Skeletal muscle tissue (tissue), 3 donors: ENCODE measurements at regions not wholly inside any gene's neighbourhood (a gene's known extent, or its start where the extent isn't known, plus 50 kb on each side); places are given as distances from the start of the nearest gene placed in this dataset.

Source experiments
- H3K27ac ChIP-seq: one replicate; pipeline ENCODE4 v1.7.0; 2013; ENCODE audit warnings: mild to moderate bottlenecking, low read depth, low read length, inconsistent platforms
- H3K27me3 ChIP-seq, 3 donors: one replicate each; pipeline ENCODE4 v1.7.0; 2013; ENCODE audit warnings: low read length in 3 of 3; ENCODE audit not compliant: control insufficient read depth in 3 of 3, insufficient read depth in 3 of 3
- H3K36me3 ChIP-seq, 3 donors: one replicate each; pipeline ENCODE4 v1.7.0; 2013; ENCODE audit warnings: low read length in 3 of 3; ENCODE audit not compliant: control insufficient read depth in 3 of 3, insufficient read depth in 3 of 3
- H3K4me1 ChIP-seq, 3 donors: one replicate each; pipeline ENCODE4 v1.7.0; 2013; ENCODE audit warnings: low read length in 3 of 3, mild to moderate bottlenecking in 3 of 3; ENCODE audit not compliant: control insufficient read depth in 3 of 3, insufficient read depth in 3 of 3
- H3K4me3 ChIP-seq, 3 donors: one replicate each; pipeline ENCODE4 v1.7.0; 2013; ENCODE audit warnings: low read length in 3 of 3
- H3K9ac ChIP-seq, 3 donors: one replicate each; pipeline ENCODE4 v1.7.0; 2013; ENCODE audit warnings: low read length in 3 of 3, mild to moderate bottlenecking in 3 of 3, moderate library complexity in 2 of 3, low read depth in 1 of 3
- H3K9me3 ChIP-seq, 3 donors: one replicate each; pipeline ENCODE4 v1.7.0; 2013; ENCODE audit warnings: low read length in 3 of 3; ENCODE audit not compliant: control insufficient read depth in 3 of 3
- donor health status: Osteomylitis.

GRCh38 chr4:63841266-63841665 lies 568.0 kb downstream of the TECRL start:
- Histone ChIP-seq H3K9me3 (no peaks in the 10 kb centered on the region), H3K27me3 (no peaks in the 10 kb centered on the region), H3K9ac (no peak overlapping the region), H3K36me3 (no peaks in the 10 kb centered on the region), H3K4me1 (no peaks in the 10 kb centered on the region), H3K27ac (no peak overlapping the region), H3K4me3 (no peak overlapping the region)

- Histone ChIP-seq H3K9me3 (no peaks in the 10 kb centered on the region), H3K27me3 (no peaks in the 10 kb centered on the region), H3K36me3 (no peaks in the 10 kb centered on the region), H3K4me1 (no peaks in the 10 kb centered on the region), H3K4me3 (no peak overlapping the region), H3K27ac (no peak overlapping the region), H3K9ac (no peak overlapping the region)
Measured at GRCh38 chr4:63831590-63832155, 577.6 kb downstream of the TECRL start.

DNA sequence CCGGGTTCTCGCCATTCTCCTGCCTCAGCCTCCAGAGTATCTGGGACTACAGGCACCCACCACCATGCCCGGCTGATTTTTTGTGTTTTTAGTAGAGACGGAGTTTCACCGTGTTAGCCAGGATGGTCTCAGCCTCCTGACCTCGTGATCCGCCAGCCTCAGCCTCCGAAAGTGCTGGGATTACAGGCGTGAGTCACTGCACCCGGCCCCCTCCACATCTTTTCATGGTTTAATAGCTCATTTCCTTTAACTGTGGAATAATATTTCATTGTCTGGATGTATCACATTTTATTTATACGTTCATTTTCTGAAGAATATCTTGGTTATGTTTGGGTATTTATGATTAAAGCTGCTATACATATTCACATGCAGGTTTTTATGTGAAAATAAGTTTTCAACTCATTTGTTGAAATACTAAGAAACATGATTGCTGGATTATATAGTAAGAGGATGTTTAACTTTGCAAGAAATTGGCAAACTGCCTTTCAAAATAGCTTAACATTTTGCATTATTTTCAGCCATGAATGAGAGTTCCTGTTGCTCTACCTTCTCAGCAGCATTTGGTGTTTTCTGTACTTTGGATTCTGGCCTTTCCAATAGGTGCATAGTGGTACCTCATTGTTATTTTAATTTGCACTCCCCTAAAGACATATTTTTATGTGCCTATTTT lies 591.9 kb downstream of the TECRL start:
- H3K27me3 ChIP-seq = no peaks in the 10 kb centered on the region
- no peaks in the 10 kb centered on the region for H3K36me3 ChIP-seq
- H3K27ac ChIP-seq = no peak overlapping the region
- H3K9me3 ChIP-seq = no peaks in the 10 kb centered on the region
- H3K9ac ChIP-seq = no peak overlapping the region
- no peak overlapping the region for H3K4me3 ChIP-seq
- no peaks in the 10 kb centered on the region for H3K4me1 ChIP-seq

DNA sequence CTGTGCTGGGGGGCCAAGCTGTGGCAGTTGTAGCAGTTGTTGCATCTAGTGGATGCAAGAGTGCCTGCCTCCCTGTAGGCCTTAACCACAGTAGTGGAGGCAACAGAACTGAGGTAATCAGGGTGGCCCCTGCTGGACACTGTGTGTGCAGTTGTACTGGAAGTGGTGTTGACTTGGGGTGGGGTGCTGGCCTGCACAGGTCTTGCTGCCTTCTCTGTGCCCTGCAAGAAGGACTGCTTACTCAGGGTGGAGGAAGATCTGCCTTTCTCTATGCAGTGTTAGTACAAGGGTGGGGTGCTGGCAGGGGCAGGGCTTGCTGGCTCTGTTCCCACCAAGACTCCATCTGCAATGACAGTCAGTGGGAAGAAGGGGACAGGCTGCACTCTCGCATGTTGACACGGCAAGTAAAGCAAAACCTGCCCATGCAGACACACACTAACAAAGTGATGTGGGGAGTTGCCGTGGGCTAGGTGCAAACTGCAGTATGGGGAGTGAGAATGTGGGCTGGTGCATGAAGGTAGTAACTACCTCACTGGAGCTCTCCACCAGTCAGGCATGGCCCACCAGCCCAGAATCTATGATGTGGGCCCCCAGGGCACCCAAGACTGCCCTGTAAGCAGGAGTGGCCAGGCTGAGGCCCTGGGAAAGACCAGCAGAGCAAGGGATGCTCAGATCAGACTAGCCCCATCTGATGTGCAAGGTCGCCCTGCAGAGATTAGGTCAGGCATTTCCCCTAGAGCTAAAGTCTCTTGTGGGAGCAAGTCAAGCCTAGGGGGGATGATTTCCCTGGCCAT lies 594.9 kb downstream of the TECRL start:
- no peaks in the 10 kb centered on the region for H3K9me3 ChIP-seq
- no peaks in the 10 kb centered on the region for H3K27me3 ChIP-seq
- H3K36me3 ChIP-seq = no peaks in the 10 kb centered on the region
- H3K9ac ChIP-seq = no peak overlapping the region
- H3K4me1 ChIP-seq = no peaks in the 10 kb centered on the region
- no peak overlapping the region for H3K4me3 ChIP-seq
- H3K27ac ChIP-seq = no peak overlapping the region

DNA sequence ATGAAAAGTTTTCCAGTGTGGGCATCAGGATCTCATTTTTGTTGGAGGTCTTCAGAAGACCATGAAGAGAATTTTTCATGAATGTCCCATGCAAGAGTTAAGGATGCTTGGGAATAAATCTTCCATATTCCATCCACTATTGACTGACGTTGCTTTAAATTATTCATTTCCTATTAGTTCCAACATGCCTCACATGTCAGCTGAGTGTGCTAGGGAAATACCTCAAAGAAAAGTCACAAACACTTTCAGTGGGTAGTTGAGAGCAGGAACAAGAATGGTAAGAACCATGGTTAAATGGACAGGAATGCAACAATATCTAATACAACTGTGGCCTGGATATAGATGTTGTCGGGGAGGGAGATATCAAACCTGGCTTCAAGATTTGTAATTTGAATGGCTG lies 610.1 kb downstream of the TECRL start:
- Histone ChIP-seq H3K4me3 (no peak overlapping the region), H3K4me1 (no peaks in the 10 kb centered on the region), H3K27ac (no peak overlapping the region), H3K9ac (no peak overlapping the region), H3K9me3 (no peaks in the 10 kb centered on the region), H3K27me3 (no peaks in the 10 kb centered on the region), H3K36me3 (no peaks in the 10 kb centered on the region)

DNA sequence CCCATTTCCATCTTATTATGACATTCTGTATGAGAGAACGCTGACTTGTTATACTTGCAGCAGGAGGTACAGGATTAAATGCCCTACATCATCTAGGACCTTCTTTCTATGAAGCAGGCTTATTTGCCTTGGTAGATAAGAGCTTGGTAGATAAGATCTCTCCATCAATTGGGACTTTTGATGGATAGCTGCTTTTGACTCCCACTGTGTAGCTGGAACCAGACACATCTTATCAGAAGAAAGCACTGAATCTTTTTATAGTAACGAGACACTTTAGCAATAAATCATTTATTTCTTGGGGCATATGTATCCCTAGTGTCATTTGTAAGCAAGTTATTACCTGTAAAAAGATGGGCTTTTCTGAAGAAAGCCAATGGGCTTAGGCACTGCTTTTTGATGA lies 613.9 kb downstream of the TECRL start:
- no peaks in the 10 kb centered on the region for H3K27me3 ChIP-seq
- no peak overlapping the region for H3K9ac ChIP-seq
- no peaks in the 10 kb centered on the region for H3K9me3 ChIP-seq
- H3K4me3 ChIP-seq = no peak overlapping the region
- H3K4me1 ChIP-seq = no peaks in the 10 kb centered on the region
- H3K36me3 ChIP-seq = no peaks in the 10 kb centered on the region
- no peak overlapping the region for H3K27ac ChIP-seq

DNA sequence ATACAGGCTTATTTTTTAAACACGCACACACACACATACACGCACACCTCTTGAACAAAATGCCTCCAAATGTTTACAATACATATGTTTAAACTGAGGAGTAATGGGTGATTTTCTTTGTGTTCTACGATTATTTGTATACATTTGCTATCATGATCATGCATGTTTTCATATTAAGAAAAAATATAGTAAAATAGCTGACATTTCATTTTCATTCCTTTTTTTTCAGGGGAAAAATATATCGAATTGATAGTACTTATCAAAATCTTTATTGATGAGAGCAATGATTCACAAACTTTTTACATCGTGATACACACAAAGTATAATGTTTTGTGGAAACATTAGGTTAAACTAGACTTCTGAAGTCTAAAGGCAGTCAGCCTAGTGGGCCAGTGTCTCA lies 618.9 kb downstream of the TECRL start:
- Histone ChIP-seq H3K4me1 (no peaks in the 10 kb centered on the region), H3K4me3 (no peak overlapping the region), H3K27ac (no peak overlapping the region), H3K9me3 (no peaks in the 10 kb centered on the region), H3K36me3 (no peaks in the 10 kb centered on the region), H3K9ac (no peak overlapping the region), H3K27me3 (no peaks in the 10 kb centered on the region)

DNA sequence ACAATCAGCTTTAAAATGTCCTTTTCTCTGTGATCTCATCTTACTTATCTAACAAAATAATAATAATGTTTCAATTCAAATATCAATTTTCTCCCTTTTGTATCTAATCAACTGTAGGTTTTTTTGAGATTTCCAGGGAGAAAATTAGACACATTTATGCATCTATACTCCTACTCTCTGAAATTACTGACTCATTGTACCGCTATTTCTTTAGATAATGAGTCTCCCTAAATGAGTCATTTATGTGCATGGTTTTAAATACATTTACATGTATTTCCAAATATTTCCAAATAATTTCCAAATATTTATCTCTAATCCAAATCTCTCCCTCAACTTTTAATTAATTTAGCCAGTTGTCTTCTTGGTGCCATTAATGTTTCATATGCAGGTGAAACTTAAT lies 621.0 kb downstream of the TECRL start:
- no peak overlapping the region for H3K9ac ChIP-seq
- no peaks in the 10 kb centered on the region for H3K9me3 ChIP-seq
- no peak overlapping the region for H3K27ac ChIP-seq
- H3K4me1 ChIP-seq = no peaks in the 10 kb centered on the region
- no peak overlapping the region for H3K4me3 ChIP-seq
- no peaks in the 10 kb centered on the region for H3K27me3 ChIP-seq
- no peaks in the 10 kb centered on the region for H3K36me3 ChIP-seq

DNA sequence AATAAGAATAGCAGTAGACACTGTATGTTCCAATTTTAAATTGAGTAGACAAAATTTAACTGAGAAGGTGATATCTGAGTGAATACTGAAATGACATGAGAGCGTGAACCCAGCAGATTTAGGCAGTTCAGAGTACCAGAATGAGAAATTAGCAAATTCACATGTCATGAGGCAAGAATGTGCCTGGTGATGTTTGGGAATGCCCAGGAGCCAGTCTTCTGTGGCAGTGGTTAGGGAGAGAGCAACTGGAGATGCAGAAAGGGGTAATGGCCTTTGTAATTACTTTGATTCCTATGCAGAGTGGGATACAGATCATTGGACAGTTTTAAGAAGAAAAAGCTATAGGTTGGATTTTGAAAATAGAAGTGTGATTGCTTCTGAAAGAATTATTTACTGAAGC lies 621.9 kb downstream of the TECRL start:
- Histone ChIP-seq H3K27ac (no peak overlapping the region), H3K9ac (no peak overlapping the region), H3K36me3 (no peaks in the 10 kb centered on the region), H3K4me1 (no peaks in the 10 kb centered on the region), H3K9me3 (no peaks in the 10 kb centered on the region), H3K4me3 (no peak overlapping the region), H3K27me3 (no peaks in the 10 kb centered on the region)

DNA sequence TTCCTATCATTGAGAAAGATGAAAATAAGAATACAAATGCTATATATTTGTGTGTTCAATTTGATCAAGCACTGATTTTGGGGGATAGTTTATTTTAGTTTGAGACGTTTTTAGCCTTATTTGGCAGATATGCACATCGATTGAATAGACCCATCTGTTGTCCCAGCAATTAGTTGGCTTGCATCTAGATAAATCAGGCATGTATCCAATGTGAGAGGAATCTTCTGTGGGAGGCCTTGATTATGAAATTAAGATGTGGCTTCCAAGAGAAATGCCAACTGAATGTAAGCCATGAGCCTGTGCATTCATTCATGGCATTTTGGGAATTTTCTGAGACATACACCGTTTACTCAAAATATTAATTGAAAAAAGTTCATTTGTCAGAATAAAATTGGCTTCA lies 623.1 kb downstream of the TECRL start:
- H3K27me3 ChIP-seq = no peaks in the 10 kb centered on the region
- no peak overlapping the region for H3K27ac ChIP-seq
- H3K4me3 ChIP-seq = no peak overlapping the region
- no peaks in the 10 kb centered on the region for H3K4me1 ChIP-seq
- H3K9ac ChIP-seq = no peak overlapping the region
- no peaks in the 10 kb centered on the region for H3K9me3 ChIP-seq
- no peaks in the 10 kb centered on the region for H3K36me3 ChIP-seq
